GM21576 (cell line): ENCODE measurements at regions not wholly inside any gene's neighbourhood (a gene's known extent, or its start where the extent isn't known, plus 50 kb on each side); places are given as distances from the start of the nearest gene placed in this dataset.
A peak's percentile ranks its signal among the peaks of the same experiment; 100 is the strongest.

Experiments
- ATAC-seq: cut with Tn5 transposase; IDR thresholded peaks from one replicate; pipeline ENCODE4 v1.9.1; 2021; ENCODE audit warnings: mild to moderate bottlenecking, moderate library complexity; ENCODE audit not compliant: unreplicated experiment

DNA sequence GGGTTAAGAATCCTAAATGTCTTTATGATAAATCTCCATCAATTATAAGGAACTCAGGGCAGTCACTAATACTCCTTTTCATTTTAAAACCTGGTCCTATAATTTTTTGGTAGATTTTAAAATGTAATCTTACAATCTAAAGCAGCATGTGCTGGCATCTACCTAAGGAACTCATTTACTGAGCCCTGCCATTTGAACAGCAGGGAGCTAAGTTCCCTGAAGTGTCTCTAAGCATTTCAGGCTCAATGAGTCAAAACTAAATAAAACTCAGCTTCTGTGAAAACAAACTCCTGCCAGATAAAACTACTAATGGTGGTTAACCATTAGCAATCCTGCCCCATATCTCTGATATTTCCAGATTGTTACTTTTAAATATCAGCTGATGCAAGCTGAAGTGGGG is 1371.8 kb upstream of the PRMT6 start:
- ATAC-seq: no peak

DNA sequence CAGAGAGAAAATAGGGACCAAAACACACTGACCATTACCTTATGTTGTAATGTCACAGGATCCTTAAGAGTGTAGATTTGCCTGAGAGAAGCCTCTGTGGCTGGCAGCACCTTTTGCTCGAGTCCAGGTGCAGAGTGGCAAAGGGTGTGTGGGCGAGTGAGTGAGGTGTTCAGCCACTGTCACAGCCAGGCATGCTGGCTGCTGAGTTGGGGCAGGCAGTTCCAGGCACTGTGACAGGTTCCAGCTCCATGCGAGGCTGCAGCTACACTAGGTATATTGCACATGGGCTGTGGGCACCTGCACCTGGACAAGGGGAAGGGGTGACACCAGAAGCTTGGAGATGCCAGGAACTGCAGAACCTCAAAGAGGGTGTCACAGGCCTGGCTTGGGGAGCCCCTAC is 1370.4 kb upstream of the PRMT6 start:
- ATAC-seq: no peak

GRCh38 chr1:105686874-105687690 is 1369.4 kb upstream of the PRMT6 start:
- no peak for ATAC-seq

- no peak for ATAC-seq
Observed at GRCh38 chr1:105700723-105701122, 1355.8 kb upstream of the PRMT6 start.

DNA sequence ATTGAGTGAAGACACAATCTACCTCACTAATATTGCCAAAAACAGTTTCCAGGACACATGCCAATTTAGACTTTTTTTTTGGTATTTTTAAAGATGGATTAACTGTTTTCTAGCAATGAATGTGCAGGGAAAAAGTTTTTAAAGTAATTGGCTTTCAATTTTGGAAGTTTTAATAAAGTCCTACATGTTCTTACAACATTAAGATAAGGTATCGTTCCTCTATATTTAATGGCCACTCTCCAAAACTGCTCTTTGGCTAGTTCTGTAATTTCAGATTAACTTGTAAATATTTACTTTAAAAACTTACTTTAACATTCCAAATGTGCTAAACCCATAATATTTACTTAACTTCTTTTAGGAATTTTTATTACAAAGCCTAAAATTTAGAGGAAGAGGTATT is 1332.2 kb upstream of the PRMT6 start:
- ATAC-seq: no peak

GRCh38 chr1:105730701-105731100 is 1325.8 kb upstream of the PRMT6 start:
- no peak for ATAC-seq

DNA sequence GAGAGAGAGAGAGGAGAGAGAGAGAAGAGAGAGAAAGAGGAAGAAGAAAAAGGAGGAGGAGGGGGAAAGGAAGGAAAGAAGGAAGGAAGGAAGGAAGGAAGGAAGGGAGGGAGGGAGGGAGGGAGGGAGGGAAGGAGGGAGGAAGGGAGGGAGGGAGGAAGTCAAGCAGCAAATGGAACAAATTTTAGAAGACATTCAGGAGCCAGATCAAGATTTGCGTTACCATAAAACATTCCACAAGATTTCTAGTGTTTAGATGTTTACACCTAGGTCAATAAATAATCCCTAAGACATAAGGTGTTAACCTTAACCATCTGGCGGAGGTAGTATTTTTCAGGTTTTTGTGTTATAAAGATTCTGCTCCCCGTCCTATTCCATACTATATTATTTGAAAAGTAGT is 1320.1 kb upstream of the PRMT6 start:
- ATAC-seq: no peak

GRCh38 chr1:105779727-105780126 is 1276.7 kb upstream of the PRMT6 start:
- no peak for ATAC-seq

DNA sequence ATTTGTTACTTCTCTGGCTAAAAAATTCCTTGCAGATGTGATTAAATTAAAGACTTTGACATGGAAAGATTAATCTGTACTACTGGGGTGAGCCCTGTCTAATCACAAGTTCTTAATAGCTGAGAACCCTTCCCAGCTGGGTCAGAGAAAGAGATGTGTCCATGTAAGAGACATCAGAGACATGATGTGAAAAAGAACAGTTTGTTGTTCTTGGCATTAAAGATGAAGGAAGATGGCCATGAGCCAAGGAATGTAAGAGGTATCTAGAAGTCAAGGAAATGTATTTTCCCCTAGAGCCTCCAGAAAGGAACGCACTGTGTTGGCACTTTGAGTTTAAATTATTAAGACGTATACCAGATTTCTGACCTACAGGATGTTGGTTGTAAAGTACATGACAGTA is 1271.5 kb upstream of the PRMT6 start:
- ATAC-seq: no peak

- peak; percentile 81 for ATAC-seq
Observed at GRCh38 chr1:105793536-105794146, 1262.8 kb upstream of the PRMT6 start.

DNA sequence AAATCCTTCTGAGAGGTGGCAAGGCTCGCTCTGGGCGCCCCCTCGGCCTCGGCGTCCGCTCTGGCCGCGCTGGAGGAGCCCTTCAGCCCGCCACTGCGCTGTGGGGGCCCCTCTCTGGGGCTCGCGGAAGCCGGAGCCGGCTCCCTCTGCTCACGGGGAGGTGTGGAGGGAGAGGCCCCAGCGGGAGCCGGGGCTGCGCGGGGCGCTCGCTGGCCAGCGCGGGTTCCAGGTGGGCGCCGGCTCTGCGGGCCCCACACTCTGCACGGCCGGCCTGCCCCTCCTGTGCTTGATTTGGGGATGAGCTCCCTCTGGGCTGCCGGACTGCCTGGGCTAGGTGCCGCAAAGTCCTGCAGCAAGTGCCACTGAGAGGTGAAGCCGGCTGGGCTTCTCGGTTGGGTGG is 1260.7 kb upstream of the PRMT6 start:
- ATAC-seq: no peak

GRCh38 chr1:105830571-105831146 is 1225.8 kb upstream of the PRMT6 start:
- no peak for ATAC-seq

DNA sequence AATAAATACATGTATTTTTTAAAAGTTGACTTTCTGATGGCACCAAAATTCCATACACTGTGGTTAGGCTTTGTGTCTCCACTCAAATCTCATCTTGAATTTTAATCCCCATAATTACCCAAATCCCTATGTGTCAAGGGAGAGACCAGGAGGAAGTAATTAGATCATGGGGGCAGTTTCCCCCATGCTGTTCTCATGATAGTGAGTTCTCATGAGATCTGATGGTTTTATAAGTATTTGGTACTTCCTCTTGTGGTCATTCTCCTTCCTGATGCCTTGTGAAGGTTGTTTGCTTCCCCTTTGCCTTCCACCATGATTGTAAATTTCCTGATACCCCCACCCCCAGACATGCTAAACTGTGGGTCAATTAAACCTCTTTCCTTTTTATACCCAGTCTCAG is 1218.4 kb upstream of the PRMT6 start:
- ATAC-seq: no peak

GRCh38 chr1:105865546-105865945 is 1190.9 kb upstream of the PRMT6 start:
- no peak for ATAC-seq

DNA sequence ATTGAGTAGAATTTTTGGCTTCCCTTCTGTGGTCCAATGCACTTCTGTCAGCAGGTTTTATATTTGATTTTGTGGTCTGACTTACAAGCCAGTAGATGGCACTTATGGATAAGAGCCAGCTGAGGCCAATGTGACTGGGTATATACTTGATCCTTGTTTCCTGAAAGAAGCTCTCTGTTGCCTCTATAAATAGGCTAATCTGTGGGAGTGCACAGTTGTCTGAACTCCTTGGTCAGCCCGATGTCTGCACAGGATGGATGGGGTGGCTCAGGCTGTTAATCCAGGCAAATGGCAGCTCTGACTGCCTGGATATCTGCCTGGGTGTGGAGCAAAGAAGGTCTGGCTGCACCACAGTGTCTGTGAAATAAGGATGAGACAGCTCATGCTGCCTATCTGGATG is 1183.7 kb upstream of the PRMT6 start:
- no peak for ATAC-seq

DNA sequence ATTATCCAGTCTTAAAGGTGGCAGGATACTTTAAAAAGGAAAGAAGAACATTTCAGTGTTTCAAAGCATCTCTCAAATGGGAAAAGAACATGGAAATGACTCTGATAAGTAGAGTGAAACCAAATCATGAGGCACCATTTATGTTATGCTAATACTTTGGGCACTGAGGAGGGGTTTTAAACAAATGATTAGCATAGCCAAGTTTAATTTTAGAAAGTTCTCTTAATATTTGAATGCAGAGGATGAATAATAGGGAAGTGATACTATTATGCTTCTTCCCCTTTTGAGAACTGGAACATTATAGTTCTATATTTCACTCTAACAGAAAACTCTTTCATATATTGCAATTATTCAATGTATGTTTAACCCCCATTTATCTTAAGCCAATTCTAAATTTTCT is 1181.9 kb upstream of the PRMT6 start:
- peak; percentile 96 for ATAC-seq

- ATAC-seq: no peak
Observed at GRCh38 chr1:105886309-105886708, 1170.2 kb upstream of the PRMT6 start.

DNA sequence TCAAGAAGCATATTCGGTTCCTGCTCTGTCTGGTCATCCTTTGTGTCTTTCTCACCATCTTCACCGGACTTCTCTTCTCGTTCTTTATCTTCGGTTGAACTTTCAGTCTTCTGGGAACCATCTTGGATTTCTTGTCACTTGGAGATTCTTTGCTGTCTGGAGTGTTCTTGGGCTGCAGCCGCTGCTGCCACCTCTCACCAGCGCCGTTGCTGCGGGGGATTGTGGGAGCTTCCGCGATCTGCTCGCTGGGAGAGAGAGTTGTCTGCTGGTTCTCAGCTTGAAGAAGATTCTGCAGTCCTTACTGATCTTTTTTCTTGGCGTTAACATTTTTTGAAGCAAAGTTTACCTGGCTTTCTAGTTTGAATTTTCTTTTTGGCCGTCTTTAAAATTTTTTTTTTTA is 1165.2 kb upstream of the PRMT6 start:
- no peak for ATAC-seq

- ATAC-seq: no peak
Observed at GRCh38 chr1:105894006-105894405, 1162.5 kb upstream of the PRMT6 start.

- ATAC-seq: no peak
Observed at GRCh38 chr1:105909811-105910210, 1146.7 kb upstream of the PRMT6 start.

- no peak for ATAC-seq
Observed at GRCh38 chr1:105914403-105914802, 1142.1 kb upstream of the PRMT6 start.

DNA sequence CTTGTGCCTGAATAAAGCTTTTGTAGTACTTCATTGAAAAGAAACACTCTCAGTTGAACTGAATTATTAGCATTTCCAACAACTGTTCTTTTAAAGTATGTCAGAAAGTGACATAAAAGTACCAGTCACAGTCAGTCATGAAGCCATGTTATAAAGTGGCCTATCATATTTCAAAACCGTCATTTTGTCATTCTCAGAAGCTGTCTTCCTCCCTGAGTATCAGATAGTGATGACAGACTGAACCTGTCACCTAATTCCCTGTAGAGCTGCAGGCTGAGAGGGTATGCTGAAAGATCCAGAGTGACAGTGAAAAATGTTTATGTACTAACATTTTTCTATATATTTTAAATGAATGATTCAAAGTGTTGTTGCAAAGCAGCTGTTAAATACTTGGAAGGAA is 1121.7 kb upstream of the PRMT6 start:
- no peak for ATAC-seq
